Fibroblast of skin of back (primary cell): ENCODE measurements at regions not wholly inside any gene's neighbourhood (a gene's known extent, or its start where the extent isn't known, plus 50 kb on each side); places are given as distances from the start of the nearest gene placed in this dataset.
"Not testable (repeated sequence)": the region's sequence is repeated elsewhere in the genome, so short reads cannot be mapped to it uniquely, and the experiment has no call there.

Experiments
- DNase-seq: peaks from one replicate; pipeline ENCODE4 v3.0.0-alpha.2; 2013

DNA sequence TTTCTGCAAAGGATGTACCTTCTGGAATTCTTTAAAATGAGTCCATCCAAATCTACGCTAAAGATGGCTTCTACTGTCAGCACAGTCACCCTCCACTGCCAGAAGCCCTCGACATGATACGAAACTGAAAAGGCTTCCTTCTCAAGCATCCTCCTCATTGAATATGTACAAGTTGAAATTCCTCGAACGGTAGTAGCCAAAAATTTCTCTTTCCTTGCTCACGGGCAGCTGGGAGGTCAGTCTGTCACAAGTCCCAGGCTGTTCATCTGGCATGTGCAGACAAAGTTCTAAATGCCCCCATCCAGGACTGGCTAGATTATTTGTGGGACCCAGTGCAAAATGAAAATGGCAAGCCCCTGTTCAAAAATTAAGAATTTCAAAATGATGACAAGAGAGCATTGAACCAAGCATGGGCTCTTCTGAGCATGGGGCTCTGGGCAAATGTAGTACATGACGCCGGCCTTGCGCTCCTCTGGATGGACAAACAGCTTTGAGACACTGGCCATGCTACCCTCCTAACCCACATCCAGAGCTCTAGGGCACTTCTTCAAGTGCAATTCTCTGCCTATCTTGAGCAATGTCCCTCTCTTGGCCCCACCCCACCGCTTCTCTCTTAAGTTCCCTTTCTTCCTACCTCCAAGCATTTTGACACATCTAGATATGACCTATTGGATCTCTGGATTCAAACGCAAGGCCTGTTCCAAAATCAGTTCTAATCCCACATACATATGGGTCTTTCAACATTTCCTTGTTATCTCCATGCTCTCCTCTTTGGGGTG lies 78.9 kb upstream of the FLT1 start:
- DNase-seq = no peak

DNA sequence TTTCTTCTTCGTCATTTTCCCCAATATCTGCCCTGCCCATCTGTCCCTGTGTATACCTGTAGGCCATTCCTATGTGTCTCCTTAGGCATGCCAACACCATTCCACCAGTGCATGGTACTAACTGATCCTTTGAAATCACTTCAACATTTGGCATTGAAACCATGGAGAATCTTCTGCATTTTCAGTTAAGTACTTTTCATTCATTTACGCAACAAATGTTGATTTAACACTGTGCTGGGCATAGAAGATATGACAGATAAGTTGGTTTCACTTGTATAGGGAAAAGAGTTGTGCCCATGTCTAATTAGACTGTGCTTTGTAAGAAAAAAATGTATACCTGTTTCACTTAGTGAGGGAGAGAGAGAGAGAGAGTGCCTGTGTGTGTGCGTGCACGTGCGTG lies 77.9 kb upstream of the FLT1 start:
- DNase-seq = no peak

DNA sequence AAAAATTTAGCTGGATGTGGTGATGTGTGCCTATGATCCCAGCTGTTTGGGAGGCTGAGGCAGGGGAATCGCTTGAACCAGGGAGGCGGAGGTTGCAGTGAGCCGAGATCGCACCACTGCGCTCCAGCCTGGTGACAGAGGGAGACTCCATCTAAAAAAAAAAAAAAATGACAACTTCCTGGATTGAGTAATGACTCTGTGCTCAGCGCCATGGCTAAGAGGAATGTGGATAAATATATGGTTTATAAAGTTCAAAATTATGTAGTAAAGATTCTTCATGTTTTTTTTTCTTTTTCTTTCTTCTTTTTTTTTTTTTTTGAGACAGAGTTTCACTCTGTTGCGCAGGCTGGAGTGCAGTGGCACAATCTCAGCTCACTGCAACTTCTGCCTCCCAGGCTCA lies 75.4 kb upstream of the FLT1 start:
- not testable (repeated sequence) for DNase-seq

DNA sequence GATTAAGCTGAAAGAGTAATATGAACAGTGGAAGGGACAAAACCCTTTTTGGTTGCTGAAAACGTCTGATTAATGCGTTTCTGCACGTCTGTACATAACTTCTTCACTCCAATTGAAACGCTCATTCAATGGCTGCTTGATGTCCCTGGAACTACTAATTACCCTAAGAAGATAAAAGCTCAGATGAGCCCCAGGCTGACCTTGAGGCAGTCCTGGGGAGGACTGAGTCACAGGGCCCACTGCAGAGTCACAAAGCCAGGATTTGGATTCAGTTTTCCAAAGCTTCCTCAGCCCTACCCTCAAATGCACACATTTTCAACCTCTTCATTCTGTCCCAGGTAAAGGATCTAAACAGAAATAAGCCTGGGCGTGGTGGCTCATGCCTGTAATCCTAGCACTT lies 75.0 kb upstream of the FLT1 start:
- no peak for DNase-seq

DNA sequence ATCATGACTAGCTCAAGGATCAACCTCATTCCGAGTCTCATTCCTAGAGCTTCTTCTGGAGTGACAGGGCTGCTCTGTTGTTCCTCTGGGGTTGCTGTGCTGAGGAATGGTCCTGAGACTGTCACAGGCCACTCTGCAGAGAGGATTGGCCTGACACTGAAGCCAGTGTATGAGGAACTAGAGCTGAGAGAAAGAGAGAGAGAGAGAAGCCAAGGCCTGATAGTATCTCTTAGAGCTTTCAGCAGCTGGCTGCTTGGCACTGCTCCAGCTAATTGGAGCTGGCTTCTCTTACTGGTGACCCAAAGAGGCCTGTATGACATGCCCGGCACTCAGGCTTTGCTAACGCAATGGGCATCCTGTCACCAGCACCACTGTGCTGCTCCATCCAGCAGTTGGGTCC lies 73.4 kb upstream of the FLT1 start:
- no peak for DNase-seq

DNA sequence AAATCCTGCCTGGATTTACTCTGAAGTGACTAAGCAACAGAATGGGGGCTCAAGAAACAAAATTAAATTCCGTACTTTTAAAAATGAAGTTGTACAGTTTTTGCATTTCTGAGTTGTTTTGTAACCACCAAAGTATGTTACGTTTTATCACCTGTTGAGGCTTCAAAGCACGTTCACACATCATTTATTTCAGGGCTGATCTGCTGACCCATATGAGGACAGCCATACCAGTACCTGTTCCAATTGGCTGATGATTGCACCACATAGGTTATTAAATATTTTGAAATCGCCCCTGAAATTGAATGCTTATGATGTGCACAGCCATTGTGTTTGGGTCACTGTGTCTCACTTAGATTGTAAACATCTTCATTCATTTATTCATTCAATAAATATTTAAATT lies 72.0 kb upstream of the FLT1 start:
- no peak for DNase-seq

DNA sequence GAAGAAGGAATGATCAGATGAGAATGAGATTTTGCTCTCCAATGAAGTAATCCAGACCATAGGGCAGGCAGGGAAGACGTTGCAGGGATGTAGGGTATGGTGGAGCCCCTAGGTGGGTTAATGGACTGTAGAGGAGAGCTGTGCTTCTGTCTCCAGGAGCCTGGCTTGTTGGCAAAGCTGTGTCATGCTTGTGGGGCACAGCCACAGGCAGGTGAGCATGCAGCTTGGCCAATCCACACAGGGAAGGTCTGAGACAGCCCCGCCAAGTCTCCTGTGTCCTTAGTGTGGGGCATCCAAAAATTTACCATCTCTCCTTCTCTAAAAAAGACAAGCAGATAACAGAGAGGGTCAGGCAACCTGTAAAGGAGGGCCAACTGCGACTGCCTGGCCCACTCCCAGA lies 71.4 kb upstream of the FLT1 start:
- no peak for DNase-seq

DNA sequence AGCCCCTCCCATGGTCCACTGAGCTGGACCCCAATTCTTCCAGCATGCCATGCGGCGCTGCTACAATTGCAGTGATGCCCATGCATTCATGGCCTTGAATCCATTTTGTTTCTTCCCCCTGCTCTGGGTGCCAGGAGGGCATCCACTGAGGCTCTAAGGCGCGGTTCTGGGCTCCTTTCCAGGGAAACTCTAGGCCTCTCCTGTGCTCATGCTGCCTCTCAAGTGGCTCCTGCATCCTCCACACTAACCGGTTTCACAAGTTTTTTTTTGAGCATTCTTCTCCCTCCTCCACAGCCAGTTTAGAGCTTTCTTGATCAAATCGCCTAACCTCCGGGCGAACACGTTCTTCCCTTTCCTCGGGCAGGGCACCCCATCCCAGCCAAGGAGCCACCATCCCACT lies 69.1 kb upstream of the FLT1 start:
- no peak for DNase-seq

DNA sequence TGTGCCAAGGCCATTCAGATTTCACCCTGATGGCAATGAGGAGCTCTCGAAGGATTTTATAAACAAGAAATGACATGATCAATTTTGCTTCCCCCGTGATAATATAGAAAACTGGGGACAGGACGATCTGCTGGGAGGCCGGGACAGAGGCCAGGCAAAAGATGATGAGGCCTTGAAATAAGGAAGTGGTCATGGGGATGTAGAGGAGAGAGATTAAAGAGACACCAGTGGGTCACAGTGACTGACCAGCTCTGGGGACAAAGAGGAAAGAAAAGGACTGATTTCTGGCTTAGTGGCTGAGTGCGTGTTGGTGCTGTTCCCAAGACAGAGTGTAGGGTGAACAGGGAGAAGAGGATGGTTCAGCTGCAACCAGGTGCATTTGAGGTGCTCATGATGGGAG lies 68.7 kb upstream of the FLT1 start:
- no peak for DNase-seq

DNA sequence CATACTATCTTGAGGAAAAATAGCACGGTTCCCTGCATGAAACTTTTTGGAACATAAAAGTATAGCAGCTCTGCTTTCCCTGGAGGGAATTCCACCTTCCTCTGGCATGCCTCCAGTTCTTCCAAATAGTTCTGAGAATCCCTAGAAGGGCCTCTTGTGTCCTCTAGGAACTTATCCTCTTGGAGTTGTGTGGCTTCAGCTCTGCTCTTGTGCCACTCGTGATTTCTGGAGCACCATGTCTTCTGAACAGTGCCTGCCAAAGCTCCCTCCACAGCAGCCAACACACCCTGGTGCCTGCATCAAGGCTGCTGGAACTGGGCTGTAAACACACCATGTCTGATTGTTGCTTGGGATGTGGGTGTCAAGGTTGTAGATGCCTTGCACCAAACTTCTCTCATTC lies 65.7 kb upstream of the FLT1 start:
- no peak for DNase-seq

DNA sequence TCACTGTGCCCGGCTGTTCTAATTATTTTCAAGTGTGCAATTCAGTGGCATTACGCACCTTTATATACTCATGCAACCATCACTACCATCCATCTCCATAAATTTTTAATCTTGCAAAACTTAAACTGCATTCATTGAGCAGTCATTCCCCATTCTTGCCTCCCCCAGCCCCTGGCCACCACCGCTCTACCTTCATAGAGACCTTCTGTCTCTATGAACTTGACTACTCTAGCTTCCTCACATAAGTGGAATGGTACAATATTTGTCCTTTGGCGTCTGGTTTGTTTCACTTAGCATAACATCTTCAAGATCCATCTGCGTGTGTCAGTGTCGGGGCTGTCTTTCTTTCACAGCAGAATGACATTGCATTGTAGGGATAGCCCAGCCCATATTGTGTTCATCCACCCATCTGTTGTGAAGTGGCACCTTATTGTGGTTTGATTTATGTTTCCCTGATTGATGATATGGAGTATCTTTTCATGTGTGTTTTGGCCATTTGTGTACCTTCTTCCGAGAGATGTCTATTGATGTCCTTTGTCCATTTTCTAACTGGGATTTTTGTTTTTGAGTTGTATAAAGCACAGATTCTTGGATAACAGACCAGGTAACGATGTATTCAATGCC lies 64.8 kb upstream of the FLT1 start:
- no peak for DNase-seq

DNA sequence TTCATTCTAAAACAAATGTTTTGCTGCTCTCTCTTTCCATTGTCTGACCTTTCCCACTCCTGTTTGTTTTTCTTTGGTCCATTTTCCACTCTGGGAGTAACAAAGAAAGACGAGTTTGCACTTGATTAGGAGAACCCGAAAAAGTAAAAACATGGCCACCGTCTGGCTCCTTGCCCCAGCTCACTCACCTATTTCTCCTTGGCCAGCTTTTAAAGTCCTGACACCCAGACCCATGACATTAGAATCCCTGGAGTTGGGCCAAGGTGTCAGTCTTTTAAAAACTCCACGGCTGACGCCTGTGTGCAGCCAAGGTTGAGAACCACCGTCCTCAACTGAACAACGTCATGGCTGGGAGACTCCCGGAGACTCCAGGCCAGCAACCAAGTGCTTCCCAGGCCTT lies 63.6 kb upstream of the FLT1 start:
- no peak for DNase-seq

DNA sequence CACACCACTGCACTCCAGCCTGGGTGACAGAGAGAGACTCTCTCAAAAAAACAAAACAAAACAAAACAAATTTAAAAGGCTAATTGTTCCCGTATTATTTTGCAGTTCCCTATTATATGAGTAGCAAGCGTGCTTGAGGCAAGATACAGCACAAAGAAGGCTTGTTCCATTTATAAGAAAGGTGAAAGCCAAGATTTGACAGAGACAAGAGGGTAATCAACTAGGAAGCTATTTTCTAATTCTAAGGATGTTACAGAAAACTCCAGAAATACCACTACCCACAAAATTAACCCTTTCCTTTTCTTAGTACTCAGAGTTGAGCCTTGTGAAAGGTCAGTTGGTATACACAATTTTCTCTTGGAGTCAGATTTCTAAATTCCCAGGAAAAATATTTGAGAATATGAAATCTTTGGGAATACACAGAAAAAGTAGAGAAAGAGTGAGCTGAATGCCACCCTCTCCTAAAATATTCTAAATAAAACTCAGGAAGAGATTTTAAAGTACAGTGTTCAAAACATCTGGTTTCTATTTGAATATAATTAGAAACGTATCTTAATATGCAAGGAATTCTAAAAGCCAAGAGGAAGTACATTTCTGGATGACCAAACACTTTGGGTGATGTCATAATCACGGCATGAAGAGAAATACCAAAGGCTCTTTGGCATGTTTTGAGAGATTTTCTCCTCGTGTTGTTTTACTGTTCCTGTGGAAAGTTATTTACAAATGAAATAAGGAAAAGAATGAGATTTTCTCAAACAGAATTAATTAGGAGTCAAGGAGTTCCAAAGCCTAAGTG lies 63.0 kb upstream of the FLT1 start:
- peak; percentile 98 for DNase-seq

DNA sequence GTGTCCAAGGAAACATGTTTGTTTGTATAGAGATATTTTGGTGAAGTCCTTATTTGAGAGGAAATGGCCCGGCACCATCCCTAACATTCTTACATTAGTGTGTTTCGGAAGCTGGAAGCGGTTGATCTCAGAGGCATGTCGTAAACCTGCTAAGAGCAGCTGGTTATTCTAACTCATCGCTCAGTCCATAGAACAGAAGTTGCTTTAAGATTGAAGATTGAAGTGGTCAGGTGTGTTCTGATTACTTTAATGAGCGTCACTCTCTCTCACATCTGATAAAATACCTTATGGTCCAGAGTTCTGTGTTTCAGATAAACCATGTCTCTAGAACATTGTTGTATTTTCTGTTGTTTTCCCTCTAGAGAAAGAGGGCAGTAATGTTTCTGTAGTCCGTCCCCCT lies 60.2 kb upstream of the FLT1 start:
- no peak for DNase-seq

DNA sequence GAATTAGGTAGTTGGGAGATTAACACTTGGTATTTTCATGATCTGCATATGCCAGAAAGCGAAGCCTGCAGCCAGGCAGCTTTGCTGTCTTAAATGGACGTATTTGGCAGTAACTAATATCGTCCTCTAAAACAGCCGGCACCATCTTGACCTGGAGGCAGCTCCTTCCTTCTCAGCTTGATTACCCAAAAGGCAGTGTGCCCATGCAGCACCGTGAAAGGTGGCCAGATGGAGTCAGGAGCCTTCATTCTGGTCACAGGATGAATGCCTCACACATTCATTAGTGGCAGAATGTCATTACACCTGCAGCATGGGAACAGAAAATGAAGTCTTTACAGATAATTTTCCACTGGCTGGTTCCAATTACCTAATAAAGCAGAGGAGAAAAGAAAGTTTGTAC lies 59.0 kb upstream of the FLT1 start:
- no peak for DNase-seq

DNA sequence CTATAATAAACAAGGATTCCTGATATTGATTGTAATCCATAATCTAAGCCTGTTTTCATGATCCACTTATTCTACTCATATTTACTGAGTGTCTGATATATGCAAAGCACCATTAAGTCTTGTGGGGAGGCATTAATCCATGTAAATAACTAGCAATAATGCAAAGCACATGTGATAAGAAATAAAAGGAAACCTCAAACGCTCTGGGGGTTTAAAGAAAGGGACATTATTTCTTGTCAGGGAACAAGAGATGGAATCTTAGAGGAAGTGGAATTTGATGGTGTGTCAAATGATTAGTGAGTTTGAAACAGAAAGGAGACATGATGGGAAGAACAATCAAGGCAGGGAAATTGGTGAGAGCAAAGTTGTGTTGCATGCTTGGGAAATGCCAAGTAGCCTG lies 57.4 kb upstream of the FLT1 start:
- DNase-seq = no peak

DNA sequence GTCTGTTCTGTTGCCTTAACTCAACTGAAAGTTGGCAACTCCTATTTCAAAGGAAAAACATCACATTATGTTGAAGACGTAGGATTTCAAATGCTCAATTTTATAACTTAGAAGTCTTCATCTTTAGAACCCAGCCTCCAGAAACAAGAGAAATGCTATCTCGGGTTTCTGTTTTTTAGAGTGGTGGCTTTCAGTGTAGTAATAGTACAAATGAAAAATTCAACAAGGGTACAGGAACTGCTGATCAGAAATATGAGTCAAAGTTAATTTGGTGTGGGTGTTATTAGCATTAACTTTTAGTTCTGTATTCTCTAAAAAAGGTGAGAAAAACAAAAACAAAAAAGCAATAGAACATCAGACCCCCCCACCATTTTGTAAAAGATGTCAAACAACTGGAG lies 56.6 kb upstream of the FLT1 start:
- no peak for DNase-seq

DNA sequence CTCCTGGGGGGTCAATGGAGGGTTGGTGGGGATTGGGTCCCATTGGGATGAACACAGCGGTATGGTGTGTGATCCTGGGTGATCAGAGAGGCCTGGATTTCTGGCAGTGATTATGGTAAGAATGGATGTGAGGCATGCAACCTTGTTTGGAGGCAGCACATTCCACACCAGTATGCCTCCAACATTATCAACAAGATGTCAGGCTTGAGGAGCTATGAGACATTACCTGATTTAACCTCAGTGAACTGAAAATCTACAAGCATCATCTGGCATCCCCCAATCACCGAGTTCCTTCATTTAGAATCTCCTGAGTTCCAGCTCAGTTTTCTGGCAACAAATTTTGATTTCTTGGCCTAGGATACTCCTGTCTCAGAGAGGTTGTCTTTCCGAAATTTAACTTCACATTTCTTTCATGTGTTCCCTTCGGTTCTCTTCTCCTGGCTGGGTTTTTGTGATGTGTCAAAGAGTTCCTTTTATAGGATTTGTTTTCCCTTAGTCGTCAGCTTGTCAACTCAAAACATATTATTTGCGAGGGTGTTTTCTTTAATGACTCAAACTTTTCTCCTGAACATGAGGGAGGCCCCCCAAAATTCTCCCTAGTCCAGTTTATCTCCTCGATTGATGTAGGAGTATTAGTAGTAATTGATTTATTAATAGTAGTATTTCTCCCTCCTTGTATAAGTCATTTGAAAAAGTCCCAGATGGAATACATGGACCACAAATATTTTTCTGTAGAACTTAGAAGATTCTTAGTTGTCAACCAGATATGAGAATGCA lies 56.0 kb upstream of the FLT1 start:
- no peak for DNase-seq

DNA sequence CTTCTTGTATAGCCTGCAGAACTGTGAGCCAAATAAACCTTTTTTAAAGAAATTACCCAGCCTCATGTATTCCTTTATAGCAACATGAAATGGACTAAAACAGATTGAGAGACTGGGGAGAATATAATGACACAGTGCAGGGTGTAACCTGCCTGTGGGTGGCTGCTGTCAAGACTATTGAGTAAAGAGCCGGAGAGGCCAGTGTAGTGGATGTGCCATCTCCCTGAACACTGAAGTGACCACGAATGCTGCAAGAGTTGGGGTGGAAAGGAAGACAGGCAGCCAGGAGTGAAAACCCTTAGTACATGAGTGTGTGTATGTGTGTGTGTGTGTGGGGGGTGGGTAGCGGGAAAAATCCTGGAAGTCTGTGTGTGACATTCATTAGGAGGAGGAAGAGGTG lies 55.2 kb upstream of the FLT1 start:
- DNase-seq = no peak

DNA sequence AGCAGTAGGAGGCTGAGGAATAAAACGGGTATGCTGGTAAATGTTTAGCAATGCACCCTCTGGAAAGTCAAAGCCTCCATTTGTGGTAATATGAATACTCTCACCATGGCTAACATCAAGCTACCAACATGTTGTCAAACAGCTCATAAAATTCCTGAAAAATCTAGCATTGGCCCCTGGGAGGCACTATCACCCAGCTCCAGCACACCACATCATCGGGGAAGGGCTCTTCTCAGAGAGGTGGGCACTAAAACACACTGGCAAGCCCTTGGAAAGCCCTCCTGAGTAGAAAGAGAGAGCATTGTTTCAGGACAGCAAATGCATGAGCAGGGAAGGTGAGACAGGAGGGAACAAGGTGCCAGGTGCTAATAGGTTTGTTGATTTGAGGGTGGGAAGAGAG lies 53.9 kb upstream of the FLT1 start:
- DNase-seq = no peak

DNA sequence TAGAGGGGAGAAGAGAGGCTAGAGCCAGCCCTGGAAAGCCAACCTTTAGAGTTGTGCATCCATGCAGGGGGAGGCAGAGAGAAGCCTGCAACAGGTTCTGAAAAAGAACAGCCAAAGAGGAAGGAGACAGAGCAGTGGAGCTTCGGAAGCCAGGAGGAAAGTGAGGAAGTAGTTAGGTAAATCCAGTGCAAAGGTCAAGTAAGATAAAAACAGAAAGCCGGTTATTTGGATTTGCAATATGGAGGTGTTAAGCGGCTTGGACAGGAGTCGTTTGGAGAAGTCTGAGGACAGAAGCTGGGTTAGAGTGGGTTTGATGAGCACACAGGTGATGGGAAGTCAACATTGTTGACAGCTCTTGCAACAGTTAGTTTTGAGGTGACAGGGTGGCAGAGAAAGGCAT lies 53.5 kb upstream of the FLT1 start:
- no peak for DNase-seq

DNA sequence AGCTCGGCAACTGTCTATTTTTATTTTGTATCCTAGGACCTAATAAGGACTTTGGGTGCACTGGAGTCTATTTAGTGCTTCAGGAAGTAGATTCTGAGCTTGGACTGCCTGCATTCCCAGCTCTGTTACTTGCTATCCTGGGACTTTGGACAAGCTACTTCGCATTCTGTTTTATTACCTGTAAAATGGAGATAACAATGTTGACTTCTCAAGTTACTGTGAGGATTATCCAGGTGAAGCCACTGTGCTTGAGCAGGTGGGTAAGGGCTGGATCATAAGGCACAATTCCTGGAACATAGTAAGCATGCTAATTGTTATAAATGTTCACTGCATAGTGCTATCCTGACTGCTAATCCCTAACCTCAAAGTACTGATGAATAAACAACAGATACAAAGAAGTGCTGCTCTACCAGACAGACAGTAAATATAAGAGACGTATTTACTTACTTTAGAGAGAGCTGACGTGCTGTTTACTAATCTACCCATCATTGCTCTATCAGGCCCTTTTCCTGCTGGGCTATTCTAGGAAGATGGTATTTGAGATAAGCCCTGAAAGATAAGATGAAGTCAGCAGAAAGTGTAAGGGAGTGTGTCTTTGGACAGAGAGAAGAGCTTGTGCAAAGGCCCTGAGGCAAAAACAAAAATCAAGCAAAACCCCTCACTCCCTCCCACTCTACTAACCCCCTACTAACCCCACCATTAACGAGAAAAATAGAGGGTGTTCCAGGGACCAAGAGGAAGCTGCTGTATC lies 50.8 kb upstream of the FLT1 start:
- DNase-seq = no peak
